Upper lobe of left lung (tissue), 4 donors: ENCODE measurements at regions not wholly inside any gene's neighbourhood (a gene's known extent, or its start where the extent isn't known, plus 50 kb on each side); places are given as distances from the start of the nearest gene placed in this dataset.

Source experiments
- CTCF ChIP-seq, 6 experiments: fragments of 450-650 bp in 4 of 6; fragments of 200-600 bp in 2 of 6; sonication (generic) in 2 of 6; IDR thresholded peaks; one replicate each; pipeline ENCODE4 v1.5.1; 2016 to 2019; ENCODE audit warnings: antibody characterized with exemption in 6 of 6
- POLR2A ChIP-seq, 4 donors: fragments of 450-650 bp; IDR thresholded peaks; one replicate each; pipeline ENCODE4 v1.5.1; 2016 to 2017; ENCODE audit warnings: antibody characterized with exemption in 4 of 4, mild to moderate bottlenecking in 2 of 4
- POLR2AphosphoS5 ChIP-seq, 2 donors: sonication (generic); formaldehyde crosslinking; IDR thresholded peaks; one replicate each; pipeline ENCODE4 v1.5.1; 2017; ENCODE audit warnings: antibody characterized with exemption in 2 of 2

GRCh38 chr1:78726686-78727085 lies 77.1 kb downstream of the IFI44 start:
- TF ChIP-seq CTCF (IDR thresholded peaks at IDR 0.05) (no peak), POLR2A (IDR thresholded peaks at IDR 0.05) (no peak), POLR2AphosphoS5 (IDR thresholded peaks at IDR 0.05) (no peak)
